ENCODE measurements at regions not wholly inside any gene's neighbourhood (a gene's known extent, or its start where the extent isn't known, plus 50 kb on each side); places are given as distances from the start of the nearest gene placed in this dataset.
A peak's percentile ranks its signal among the peaks of the same experiment; 100 is the strongest.

DNA sequence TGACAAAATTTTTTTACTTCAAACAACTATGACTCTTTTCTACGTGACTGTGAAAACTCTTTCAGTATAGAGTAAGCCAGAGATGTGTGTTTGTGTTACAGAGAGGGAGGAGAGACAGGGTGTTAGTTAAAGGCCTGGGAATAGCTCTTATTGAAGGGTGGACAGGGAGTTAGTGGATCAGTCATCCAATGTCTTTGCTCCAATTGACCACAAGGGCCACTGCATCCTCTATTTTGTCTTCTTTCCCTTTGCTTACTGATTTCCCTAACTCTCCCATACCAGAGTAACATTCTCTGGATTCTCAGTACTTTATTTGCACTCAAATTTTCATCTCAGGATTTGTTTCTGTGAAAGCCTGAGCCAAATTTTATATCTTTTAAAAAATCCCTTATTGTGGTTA, 920.3 kb downstream of the CDH18 start:
- no peak overlapping the region for H2AFZ ChIP-seq (ENCODE audit: low read length)
- no peaks in the 10 kb centered on the region for H3K79me1 ChIP-seq (ENCODE audit: low read depth, low read length)
- H3K4me1 ChIP-seq (replicated peaks in 1 of 4; ENCODE audit: control insufficient read depth in 3 of 4, insufficient read depth in 4 of 4, low read length in 3 of 4), result no peaks in the 10 kb centered on the region
- H3K9me3 ChIP-seq (ENCODE audit: insufficient read depth in 2 of 2, low read depth in 1 of 2, low read length in 1 of 2), result no peaks in the 10 kb centered on the region
- no peak overlapping the region for H4K5ac ChIP-seq (ENCODE audit: insufficient read length, low read depth, low read length)
- H4K8ac ChIP-seq (ENCODE audit: extremely low read depth, insufficient read depth, low read length), result no peak overlapping the region
- no peak overlapping the region for H2BK120ac ChIP-seq (replicated peaks; ENCODE audit: low read depth, low read length)
- no peak overlapping the region for H3K18ac ChIP-seq (ENCODE audit: extremely low read depth, low read length)
- no peak overlapping the region for H3K9ac ChIP-seq (replicated peaks in 1 of 4; ENCODE audit: extremely low read depth in 1 of 4, low read depth in 3 of 4, low read length in 3 of 4)
- FAIRE-seq, result no peak
- no peak overlapping the region for H2AK5ac ChIP-seq (ENCODE audit: low read depth, low read length)
- H3K36me3 ChIP-seq (ENCODE audit: control insufficient read depth in 2 of 4, insufficient read depth in 4 of 4, low read length in 3 of 4), result no peaks in the 10 kb centered on the region
- no peak overlapping the region for H2BK12ac ChIP-seq (ENCODE audit: low read depth, low read length)
- H3K14ac ChIP-seq (ENCODE audit: insufficient read length), result no peak overlapping the region
- H2BK5ac ChIP-seq (ENCODE audit: low read depth, low read length), result no peak overlapping the region
- no peaks in the 10 kb centered on the region for H3K23me2 ChIP-seq (ENCODE audit: low read depth, low read length)
- no peak overlapping the region for H2BK20ac ChIP-seq (ENCODE audit: low read length)
- no peak overlapping the region for H3K27ac ChIP-seq (ENCODE audit: low read depth, low read length)
- H3K56ac ChIP-seq (replicated peaks; ENCODE audit: insufficient read length, low read depth, low read length), result no peak overlapping the region
- ChIA-PET CTCF (ENCODE audit: partially characterized antibody) (interaction anchor here (0.6 to 1.3 kb wide), 3 partner anchors 9 to 42 kb away, joined by 4 to 5 read pairs (median 4); no protein-coding TSS in a partner anchor), POLR2A (ENCODE audit: partially characterized antibody) (no interaction called here)
- no peak overlapping the region for H4K91ac ChIP-seq (replicated peaks; ENCODE audit: insufficient read length, low read length)
- H3K23ac ChIP-seq (ENCODE audit: insufficient read length), result no peak overlapping the region
- TF ChIP-seq POU5F1 (IDR thresholded peaks at IDR 0.05; ENCODE audit: low read depth, low read length) (no peak), RAD21 (IDR thresholded peaks at IDR 0.05 in 1 of 2, conservative IDR thresholded peaks at IDR 0.05 in 1 of 2; ENCODE audit: low read depth in 2 of 2, low read length in 2 of 2) (0 out of 4 replicates have a peak, but pooled peaks of 1 of the 2 experiments have one; percentile 11)
- TF ChIP-seq, protein P1, sequence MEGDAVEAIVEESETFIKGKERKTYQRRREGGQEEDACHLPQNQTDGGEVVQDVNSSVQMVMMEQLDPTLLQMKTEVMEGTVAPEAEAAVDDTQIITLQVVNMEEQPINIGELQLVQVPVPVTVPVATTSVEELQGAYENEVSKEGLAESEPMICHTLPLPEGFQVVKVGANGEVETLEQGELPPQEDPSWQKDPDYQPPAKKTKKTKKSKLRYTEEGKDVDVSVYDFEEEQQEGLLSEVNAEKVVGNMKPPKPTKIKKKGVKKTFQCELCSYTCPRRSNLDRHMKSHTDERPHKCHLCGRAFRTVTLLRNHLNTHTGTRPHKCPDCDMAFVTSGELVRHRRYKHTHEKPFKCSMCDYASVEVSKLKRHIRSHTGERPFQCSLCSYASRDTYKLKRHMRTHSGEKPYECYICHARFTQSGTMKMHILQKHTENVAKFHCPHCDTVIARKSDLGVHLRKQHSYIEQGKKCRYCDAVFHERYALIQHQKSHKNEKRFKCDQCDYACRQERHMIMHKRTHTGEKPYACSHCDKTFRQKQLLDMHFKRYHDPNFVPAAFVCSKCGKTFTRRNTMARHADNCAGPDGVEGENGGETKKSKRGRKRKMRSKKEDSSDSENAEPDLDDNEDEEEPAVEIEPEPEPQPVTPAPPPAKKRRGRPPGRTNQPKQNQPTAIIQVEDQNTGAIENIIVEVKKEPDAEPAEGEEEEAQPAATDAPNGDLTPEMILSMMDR (IDR thresholded peaks at IDR 0.05; ENCODE audit: control extremely low read depth in 1 of 3, insufficient read depth in 1 of 3, low read depth in 1 of 3, low read length in 3 of 3), result peak in 1 of 3 experiments; percentile 34; a peak in 1 of 4 replicates
- H2BK15ac ChIP-seq (ENCODE audit: low read length), result no peak overlapping the region
- no peak overlapping the region for H3K4ac ChIP-seq (replicated peaks; ENCODE audit: insufficient read length, low read depth, low read length)
- no peak overlapping the region for H3K4me2 ChIP-seq (ENCODE audit: insufficient read depth in 1 of 2, low read depth in 2 of 2, low read length in 2 of 2)
- DNase-seq (ENCODE audit: low read depth in 1 of 2, low spot score in 2 of 2), result no peak
- no peak overlapping the region for H3K4me3 ChIP-seq (ENCODE audit: extremely low read depth in 1 of 4, insufficient read depth in 2 of 4, low read depth in 3 of 4, low read length in 4 of 4)
- no peaks in the 10 kb centered on the region for H3K79me2 ChIP-seq (ENCODE audit: control insufficient read depth in 1 of 2, insufficient read depth in 2 of 2, low read length in 2 of 2)
- H3K27me3 ChIP-seq (replicated peaks in 1 of 4; ENCODE audit: control insufficient read depth in 3 of 4, extremely low read depth in 1 of 4, insufficient read depth in 3 of 4, low read length in 3 of 4), result no peaks in the 10 kb centered on the region
- 100% methylated on average over 1 of the region's 1 CpG; no CpG with 5 or more reads in 1 of the 2 experiments for WGBS, 2 experiments (ENCODE audit: extremely low coverage in 1 of 2, insufficient coverage in 1 of 2, insufficient read length in 1 of 2, insufficient replicate concordance in 2 of 2, low coverage in 1 of 2, low lambda C conversion rate in 2 of 2, missing lambda C conversion rate in 1 of 2)
- H4K20me1 ChIP-seq (replicated peaks in 1 of 2; ENCODE audit: control insufficient read depth in 1 of 2, insufficient read depth in 2 of 2, low read length in 2 of 2), result no peaks in the 10 kb centered on the region

Measured in H1 (cell line).